T-helper 2 cell (primary cell): ENCODE measurements at regions not wholly inside any gene's neighbourhood (a gene's known extent, or its start where the extent isn't known, plus 50 kb on each side); places are given as distances from the start of the nearest gene placed in this dataset.

Experiments
- DNase-seq, 5 experiments: peaks; one replicate each; pipeline versions ENCODE4 v3.0.0 to v3.0.0-alpha.2; 2012 to 2022

DNA sequence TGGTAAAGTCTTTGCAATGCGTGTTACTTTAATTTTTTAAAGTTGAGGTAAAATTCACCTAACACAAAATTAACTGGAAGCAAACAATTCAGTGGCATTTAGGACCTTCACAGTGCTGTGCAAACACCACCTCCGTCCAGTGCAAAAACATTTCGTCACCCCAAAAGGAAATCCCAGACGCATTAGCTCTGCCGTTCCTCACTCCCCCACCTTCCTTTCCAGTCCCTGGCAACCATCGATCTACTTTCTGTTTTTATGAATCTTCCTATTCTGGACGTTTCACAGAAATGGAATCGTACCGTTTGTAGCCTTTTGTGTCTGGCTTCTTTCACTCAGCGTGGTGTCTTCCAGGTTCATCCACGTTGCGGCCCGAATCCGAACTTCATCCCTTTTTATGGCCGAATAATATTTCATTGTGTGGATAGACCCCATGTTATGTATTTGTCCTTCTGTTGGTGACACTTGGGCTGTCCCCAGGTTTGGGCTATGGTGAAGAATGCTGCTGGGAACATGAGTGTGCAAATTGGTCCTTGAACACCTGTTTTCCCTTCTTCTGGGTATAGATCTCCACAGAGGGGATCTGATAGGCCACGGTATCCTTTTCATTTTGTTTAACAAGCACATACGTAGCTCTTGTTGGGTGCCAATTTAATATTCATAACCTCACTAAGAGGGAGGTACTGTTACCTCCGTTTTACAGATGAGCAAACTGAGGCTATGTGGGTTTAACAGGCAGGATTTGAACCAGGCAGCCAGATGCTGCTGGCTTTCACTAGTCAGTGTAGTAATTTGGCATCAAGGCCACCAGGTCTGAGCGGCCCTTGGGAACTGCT is 232.0 kb upstream of the GSE1 start:
- DNase-seq: no peak

DNA sequence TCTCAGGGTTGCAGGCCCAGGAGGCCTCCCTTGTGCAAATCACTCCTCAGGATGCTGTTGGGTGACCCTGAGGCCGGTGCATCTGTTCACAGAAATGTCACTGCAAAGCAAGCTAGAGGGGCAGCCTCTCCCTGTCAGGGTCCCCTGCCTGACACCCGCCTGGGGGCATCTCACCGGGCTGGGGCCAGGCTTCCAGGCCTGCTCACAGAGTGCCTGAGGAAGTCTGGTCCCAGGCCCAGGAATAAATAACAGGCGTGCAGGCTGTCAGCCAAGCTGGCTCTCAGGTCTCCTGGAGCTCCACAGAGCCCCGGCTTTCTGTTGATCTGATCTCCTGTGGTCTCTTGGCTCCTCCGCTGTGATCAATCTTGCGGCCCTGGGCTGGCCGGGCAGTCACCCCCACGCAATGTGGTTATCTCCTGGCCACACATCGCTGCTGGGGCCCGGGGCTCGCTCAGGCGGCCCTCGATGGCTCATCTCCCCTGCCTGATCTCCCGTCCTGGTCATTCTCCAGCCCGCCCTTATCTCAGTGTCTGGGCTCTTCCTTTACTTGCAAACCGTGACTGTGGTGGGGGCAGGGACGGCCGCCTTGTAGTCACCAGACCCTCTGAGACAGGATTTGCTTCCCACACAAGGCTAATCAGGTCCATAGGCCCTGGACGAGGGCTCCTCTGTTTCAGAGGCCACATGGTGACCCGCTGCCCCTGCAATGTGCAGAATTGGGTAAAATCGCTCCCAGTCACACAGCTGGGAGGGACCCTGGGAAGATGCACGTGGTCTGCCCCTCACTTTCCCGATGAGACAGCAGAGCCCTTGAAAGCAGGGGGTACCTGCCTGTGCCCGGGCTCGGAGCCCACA is 231.2 kb upstream of the GSE1 start:
- no peak for DNase-seq

DNA sequence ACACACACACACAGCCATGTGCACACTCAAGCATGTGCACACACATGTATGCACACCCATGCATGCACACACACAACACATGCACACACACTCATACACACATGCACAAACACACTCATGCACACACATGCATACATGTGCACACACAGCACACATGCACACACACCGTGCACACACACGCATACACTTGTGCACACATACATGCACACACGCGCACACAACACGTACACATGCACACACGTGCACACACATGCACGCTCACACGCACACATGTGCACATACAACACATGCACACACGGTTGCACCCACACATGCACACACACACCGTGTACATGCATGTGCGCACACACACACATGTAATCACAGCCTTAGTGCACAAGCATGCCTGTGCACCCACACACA is 230.4 kb upstream of the GSE1 start:
- no peak for DNase-seq

DNA sequence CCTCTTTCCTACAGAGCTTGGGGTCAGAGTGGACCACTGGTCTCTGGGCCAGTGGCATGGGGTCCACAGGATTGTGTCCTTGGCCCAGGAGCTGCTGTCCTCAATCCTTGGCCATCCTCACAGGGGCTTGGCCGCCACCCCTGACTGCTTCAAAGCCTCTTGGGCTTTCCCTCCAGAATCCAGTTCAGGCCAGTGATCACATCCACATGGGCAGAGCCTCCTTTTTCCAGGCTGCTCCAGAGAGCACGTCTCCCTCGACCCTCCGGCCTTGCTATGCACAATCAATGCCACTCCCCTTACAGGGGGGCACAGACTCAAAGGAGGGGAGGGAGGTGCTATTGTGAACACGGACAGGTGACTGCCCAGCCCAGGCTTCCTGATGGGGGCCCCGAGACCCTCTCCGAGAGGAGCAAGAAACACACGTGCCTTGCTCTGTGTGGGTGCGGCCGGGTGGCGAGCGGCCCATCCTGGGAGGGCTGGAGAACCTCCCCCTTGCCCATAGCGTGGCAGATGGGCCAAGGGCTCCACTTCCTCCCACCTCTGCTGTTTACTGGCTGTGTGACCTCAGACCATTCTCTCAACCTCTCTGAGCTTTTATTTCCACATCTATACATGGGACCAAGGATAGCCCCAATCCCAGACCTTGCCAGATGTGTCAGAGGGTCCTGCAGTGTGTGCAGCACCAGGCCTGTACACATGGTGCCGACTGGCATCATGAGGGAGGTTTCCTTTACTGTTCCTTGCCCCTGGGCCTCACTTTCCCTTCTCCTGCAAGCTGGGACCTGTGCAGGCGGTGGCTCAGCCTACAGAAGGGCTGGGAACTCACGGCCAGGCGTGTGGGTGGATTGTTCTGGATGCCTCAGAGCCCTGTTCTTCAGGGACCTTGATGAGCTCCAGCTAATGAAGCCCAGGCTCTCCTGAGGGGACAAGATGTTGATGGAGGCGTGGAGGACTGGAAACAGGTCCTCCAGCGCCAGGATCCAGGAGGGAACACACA is 229.0 kb upstream of the GSE1 start:
- DNase-seq: no peak

DNA sequence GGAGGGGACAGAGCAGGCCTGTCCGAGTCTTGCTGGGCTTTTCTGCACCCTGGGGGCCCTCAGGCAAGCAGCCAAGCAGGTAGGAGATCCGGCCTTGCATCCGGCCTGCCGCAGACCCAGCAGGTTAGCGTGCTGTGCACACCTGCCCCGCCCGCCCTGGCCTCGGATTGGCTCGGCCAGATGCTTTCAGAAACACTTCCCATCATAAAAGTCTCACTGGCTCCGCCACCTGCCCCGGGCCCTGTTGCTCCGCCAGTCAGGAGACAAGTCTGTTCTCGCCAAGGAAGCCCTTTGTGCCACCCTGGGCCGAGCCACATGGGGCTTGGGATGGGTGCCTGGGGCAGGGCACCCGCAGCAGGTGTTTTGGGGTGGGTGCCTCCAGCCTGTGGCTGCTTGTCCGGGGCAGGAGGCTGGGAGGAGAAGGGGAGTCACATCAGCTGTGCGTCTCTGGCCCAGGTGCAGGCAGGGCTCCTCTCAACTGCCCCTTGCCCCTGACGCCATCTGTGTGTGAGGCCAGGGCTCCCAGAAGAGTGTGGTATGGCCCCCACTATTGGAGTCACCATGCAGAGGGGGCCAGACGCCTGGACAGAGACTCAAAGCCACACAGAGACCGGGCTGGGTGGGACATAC is 228.2 kb upstream of the GSE1 start:
- no peak for DNase-seq

DNA sequence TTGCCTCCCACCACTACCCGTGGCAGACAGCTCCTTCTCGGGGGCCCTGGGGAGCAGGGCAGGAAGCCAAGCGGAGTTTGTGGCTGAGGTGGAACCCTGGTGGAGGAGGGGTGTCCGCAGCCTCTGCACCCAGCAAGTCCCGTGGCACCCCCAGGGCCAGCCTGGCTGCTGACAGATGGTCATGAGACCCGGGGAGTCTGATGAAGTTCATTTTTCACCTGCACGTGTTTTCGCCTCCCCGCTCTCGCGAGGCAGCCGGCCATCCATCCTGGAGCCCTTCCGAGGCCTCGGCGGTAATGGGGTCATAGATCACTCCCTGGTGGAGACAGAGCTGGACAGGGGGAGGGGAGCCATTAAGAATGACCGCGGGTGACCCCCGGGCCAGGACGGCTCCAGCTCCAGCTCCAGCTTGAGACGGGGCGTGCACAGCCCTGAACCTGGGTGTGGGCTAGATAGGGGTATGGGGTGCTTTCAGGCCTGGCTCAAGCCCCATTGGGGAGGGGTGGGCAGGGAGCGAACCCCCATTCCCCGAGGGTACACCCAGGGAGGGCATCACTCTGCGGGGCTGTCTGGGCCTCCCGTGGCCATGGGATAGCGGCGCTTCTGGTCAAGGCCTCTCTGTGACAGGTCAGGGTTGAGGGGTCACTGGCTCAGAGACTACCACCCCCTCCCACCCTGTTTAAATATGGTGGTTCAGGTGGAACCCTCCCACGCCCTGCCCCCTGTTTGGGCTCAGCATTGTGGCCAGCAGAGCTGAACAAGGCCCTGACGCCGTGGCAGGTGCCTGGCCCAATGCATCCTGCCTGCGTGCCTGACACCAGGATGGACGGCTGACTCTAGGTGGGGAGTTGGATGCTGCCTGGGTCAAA is 227.4 kb upstream of the GSE1 start:
- no peak for DNase-seq

DNA sequence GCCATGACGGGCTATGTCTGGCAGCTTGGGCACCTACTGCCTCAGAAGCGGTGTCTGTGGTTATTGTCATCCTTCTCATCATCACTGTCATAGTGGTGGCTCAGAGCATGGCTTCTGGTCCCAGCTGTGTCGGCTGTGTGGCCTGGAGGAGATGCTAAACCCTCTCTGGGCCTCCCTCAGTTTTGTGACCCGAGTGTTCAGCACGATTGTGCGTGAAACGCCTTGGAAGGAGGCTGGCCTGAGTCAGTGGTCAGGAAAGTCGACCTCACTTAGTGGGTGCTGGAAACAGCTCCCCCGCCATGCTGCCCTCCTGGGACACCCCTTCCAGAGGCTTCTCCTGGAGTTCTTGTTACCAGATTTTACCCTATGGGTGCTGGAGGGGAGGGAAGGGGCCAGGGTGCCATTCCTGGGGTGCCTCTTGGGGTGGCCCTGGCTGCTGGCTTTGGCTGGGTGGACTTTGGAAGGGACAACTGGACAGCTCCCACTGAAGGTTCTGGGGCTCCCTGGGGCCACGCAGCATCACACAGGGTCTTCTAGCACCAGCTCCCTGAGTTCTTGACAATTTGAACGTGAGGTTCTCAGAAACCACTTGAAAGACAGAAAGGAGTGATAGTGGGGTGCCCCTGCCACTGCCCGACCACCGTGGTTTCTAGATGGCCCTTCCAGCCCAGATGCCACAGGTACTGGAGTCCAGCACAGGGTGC is 226.5 kb upstream of the GSE1 start:
- no peak for DNase-seq

DNA sequence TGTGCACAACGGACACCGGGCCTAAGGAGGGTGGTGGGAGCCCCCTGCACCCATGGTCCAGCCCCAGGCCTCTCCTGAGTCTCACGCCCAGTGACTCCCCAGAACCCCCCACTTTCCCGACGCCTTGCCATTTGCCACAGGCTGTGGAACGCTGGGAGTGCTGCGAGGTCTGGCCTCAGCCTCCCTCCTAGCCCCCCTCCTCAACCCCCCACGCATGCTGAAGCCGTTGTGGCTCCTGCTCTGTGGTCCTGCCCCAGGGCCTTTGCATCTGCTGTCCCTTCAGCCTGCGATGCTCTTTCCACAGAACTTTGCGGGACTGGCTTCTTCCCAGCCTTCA is 226.0 kb upstream of the GSE1 start:
- no peak for DNase-seq

DNA sequence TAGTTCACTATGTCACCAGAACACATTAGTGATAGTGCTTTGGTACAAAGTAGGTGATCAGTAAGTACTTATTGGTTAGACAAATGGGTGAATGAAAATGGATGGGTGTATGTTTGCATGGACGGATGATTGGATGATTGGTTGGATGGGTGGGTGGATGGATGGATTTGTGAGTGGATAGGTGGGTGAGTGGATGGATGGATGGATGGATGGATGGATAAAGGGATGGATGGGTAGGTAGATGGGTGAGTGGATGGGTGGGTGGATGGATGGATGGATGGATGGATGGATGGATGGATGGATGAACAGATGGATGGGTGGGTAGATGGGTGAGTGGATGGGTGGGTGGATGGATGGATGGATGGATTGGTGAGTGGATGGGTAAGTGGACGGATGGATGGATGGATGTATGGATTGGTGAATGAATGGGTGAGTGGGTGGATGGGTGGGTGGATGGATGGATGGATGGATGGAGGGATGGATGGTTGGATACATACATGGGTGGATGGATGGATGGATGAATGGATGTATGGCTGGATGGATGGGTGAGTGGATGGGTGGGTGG is 225.3 kb upstream of the GSE1 start:
- no peak for DNase-seq

DNA sequence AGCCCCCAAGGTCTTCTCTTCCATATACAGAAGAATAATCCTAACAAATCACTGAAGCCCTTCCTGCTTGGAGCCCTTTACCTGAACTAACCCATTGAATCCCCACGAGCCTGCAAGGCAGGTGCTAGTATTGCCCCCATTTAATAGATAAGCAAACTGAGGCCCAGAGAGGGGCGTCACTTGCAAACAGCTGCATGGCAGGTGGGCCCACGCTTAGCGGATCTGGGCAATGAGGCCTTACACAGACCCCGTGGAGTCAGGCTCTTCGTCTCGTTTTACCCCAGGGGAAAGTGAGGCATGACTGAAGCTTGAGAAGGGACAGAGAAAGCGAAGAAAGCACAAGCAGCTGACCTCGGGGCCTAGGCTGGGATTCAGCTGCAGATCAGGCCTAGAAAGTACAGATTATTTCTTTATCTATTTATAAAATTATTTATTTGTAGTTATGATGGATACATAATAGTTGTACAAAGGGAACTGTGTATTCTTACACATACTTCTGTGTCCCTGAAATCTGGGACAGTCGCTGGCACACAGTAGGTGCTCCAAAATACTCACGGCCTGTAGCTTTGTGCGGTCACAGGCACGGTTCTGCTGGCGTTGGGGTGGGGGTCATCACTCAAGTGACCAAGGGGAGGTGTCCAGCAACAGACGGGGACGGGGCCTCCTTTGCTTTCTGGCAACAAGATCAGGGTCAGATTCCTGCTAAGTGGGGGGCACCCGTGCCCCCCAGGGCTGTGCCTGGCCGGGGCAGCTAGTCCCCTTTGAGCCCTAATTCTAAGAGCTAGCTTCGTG is 223.2 kb upstream of the GSE1 start:
- no peak for DNase-seq

DNA sequence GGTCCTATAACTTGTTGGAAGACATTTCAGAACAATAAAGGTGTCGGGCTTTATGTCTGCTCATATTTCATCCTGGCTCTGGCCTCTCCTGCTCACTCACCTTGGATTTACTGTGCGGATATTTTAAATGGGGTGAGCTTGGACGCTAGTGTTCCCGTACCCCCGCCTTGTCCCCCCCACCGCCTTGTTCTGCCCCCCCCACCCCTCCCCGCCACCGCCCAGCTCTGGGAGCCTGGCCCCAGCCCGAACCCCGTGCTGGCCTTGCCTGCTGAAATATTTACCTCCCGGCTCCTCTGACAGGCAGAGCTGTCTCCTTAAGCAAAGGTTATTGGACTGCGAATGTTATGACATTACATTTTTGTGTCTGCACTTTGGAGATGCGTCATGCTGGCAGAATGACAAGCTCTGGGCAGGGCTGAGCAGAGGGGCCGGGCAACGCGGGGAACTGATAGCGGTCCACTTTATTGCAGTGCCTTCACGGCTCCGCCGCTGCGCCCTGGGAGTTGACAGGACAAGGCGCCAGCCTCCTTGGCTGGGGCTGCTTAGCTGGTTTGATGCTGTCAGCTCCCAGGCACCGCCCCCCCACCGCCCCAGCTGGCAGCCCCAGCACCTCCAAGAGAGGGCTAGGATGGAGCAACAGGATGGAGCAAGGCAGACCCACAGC is 222.5 kb upstream of the GSE1 start:
- DNase-seq: no peak

DNA sequence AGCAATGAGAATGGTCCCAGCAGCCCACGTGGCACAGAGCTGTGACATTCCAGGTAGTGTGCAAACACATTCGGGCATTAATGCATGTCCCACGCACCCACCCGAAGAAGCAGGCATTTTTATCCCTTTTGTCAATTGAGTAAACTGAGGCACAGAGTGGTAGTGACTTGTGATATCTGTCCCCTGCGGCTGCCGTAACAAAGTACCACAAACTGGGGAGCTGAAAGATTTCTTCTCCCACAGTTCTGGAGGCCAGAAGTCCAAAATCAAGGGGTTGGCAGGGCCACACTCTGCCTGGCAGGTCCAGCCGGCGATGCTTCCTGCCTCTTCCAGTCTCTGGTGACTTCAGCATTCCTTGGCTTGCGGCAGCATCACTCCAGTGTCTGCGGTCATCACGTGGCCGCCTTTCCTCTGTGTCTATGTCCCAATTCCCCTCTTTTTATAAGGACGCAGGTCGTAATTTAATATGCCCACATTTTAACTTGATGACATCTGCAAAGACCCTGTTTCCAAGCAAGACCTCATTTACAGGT is 221.9 kb upstream of the GSE1 start:
- no peak for DNase-seq

DNA sequence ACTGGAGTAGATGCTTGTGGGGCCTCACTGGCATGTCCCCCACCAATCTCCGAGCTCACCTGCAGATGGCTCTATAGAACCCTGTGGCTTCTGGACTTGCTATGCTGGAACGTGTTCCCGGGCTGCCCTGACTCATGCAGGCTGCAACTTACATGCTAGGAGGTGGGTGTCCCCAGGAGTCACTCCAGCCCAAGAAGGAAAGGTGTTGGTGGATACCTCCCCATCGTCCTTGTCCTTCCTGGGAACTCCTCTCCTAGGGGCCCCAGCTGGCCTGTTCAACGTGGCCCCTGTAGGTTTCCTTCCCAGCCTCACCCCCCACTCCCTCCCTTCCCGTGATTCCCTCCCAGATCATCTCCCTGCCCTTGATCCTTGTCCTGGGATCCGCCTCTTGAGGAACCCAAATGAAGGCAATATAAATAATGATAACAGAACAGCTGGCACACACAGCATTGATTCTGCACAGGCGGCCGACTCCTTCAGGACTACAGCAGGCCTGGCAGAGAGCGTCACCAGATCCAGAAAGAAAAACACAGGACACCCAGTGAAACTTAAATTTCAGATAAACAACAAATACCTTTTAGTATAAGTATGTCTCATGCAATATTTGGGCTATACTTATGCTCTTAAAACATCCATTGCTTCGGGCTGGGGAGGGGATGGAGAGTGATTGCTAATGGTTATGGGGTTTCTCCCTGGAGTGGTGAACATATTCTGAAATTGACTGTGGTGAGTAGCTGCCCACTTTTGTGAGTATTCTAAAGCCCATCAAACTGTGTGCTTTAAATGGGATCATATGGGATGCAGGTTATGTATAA is 221.1 kb upstream of the GSE1 start:
- DNase-seq: no peak

DNA sequence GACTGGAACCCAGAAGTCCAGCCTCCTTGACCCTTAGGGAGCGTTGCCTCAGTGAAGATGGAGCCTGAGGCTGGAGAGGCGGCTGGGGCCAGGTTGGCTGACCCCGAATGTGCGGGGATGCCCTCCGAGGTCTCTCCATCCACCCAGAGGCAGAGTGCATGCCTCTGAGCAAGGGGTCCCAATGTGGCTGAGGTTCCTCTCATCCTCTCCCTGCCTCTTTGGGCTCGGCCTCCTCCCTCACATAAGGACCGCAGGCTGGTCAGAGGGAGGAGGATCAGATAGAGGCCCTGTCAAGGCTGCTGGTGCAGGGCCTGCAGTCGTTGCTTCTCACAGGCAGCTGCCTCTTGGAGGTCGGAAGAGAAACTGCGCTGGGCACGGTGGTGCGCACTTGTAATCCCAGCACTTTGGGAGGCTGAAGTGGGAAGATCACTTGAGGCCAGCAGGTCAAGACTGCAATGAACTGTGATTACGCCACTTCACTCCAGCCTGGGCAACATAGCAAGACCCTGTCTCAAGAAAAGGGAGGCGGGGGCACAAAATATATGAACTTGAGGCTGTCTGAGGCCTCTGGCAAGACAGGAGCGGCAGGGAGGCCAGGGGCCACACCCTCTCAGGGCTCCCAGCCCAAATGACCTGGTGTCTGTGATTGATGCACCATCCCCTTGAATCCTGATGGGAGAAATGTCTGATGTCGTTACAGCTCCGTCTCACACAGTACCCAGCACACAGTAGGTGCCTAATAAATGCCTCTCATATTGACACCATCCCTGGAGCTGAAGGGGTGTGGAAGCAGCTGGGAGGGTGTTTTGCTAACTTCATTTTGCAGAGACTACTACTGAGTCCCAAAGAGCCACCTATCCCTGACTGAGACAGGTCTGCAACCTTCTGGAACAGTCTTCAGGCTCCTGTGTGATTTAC is 220.1 kb upstream of the GSE1 start:
- peak in 1 of 5 experiments; percentile 2 for DNase-seq

DNA sequence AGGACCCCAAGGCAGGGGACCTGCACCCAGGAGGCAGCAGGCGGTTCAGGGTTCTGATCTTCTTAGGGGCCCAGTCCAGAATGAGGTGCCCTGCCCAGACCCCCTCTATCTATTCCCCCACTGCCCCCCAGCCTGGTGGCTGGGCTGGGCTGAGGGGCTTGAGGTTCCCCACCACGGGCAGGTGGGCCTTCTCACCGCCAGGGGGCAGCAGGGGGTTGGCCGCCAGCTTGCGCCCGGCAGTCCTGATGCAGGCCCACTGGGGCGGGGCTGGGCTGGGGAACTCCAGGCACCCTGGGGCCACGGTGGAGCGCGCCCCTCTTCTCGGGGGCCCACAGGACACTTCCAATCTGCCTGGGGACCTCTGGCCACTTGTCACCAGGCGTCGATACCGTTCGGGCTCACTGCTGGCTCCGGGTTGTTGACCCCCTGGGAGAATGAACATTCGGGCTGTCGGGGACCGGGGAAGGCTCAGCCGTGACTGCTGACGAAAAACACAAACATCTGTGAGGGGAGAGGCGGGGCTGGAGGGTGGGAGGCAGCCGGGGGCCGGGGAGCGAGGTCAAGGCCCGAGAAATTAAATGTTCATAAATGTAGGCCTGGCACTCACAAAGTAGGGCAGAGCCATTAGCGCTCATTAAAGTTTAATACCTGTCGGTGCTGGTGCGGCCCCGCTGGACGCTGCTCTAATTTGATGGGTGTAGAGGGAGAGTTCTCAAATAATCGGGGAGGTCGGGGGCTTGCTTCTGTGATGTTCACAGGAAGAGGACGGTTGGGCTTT is 219.3 kb upstream of the GSE1 start:
- DNase-seq: peak; percentile 34 to 47 (median 37)
